ENCODE measurements at regions not wholly inside any gene's neighbourhood (a gene's known extent, or its start where the extent isn't known, plus 50 kb on each side); places are given as distances from the start of the nearest gene placed in this dataset.

GRCh38 chr6:4346659-4347333 lies 211.4 kb upstream of the ECI2 start:
- WGBS (ENCODE audit: insufficient coverage), result 77% methylated on average over 4 of the region's 6 CpGs
- no peaks in the 10 kb centered on the region for H3K36me3 ChIP-seq (ENCODE audit: control insufficient read depth, insufficient read depth, low read length)
- no peak for DNase-seq
- H3K27me3 ChIP-seq (ENCODE audit: control insufficient read depth, insufficient read depth, low read length), result no peaks in the 10 kb centered on the region
- H3K4me3 ChIP-seq (ENCODE audit: low read length), result no peak overlapping the region
- no peak overlapping the region for H3K27ac ChIP-seq (ENCODE audit: low read length)
- no peaks in the 10 kb centered on the region for H3K9me3 ChIP-seq (replicated peaks; ENCODE audit: control insufficient read depth, low read depth, low read length)
- peaks cover 16% of the 10 kb centered on the region for H3K4me1 ChIP-seq (ENCODE audit: control insufficient read depth, insufficient read depth, low read length)

GRCh38 chr6:4345543-4345942 lies 210.2 kb upstream of the ECI2 start:
- H3K4me3 ChIP-seq (ENCODE audit: low read length), result no peak overlapping the region

GRCh38 chr6:4344317-4344899 lies 209.0 kb upstream of the ECI2 start:
- DNase-seq, result peak; percentile 54

More at GRCh38 chr6:4345543-4345942, 210.2 kb upstream of the ECI2 start:
- Histone ChIP-seq H3K27me3 (ENCODE audit: control insufficient read depth, insufficient read depth, low read length) (no peaks in the 10 kb centered on the region), H3K9me3 (replicated peaks; ENCODE audit: control insufficient read depth, low read depth, low read length) (no peaks in the 10 kb centered on the region), H3K36me3 (ENCODE audit: control insufficient read depth, insufficient read depth, low read length) (no peaks in the 10 kb centered on the region), H3K4me1 (ENCODE audit: control insufficient read depth, insufficient read depth, low read length) (peaks cover 5% of the 10 kb centered on the region), H3K27ac (ENCODE audit: low read length) (no peak overlapping the region)
- no CpG with 5 or more reads among the region's 3 CpGs for WGBS (ENCODE audit: insufficient coverage)
- no peak for DNase-seq

GRCh38 chr6:4342407-4343137 lies 207.2 kb upstream of the ECI2 start:
- Histone ChIP-seq H3K36me3 (ENCODE audit: control insufficient read depth, insufficient read depth, low read length) (no peaks in the 10 kb centered on the region), H3K27ac (ENCODE audit: low read length) (no peak overlapping the region), H3K27me3 (ENCODE audit: control insufficient read depth, insufficient read depth, low read length) (no peaks in the 10 kb centered on the region), H3K9me3 (replicated peaks; ENCODE audit: control insufficient read depth, low read depth, low read length) (no peaks in the 10 kb centered on the region), H3K4me3 (ENCODE audit: low read length) (no peak overlapping the region), H3K4me1 (ENCODE audit: control insufficient read depth, insufficient read depth, low read length) (peaks cover 7% of the 10 kb centered on the region)
- DNase-seq, result no peak
- 100% methylated on average over 1 of the region's 4 CpGs for WGBS (ENCODE audit: insufficient coverage)

More at GRCh38 chr6:4344317-4344899, 209.0 kb upstream of the ECI2 start:
- no peaks in the 10 kb centered on the region for H3K27me3 ChIP-seq (ENCODE audit: control insufficient read depth, insufficient read depth, low read length)
- H3K9me3 ChIP-seq (replicated peaks; ENCODE audit: control insufficient read depth, low read depth, low read length), result no peaks in the 10 kb centered on the region
- WGBS (ENCODE audit: insufficient coverage), result 63% methylated on average over 6 of the region's 10 CpGs
- no peak overlapping the region for H3K27ac ChIP-seq (ENCODE audit: low read length)
- no peaks in the 10 kb centered on the region for H3K36me3 ChIP-seq (ENCODE audit: control insufficient read depth, insufficient read depth, low read length)
- peaks cover 7% of the 10 kb centered on the region for H3K4me1 ChIP-seq (ENCODE audit: control insufficient read depth, insufficient read depth, low read length)
- no peak overlapping the region for H3K4me3 ChIP-seq (ENCODE audit: low read length)

- H3K4me3 ChIP-seq (ENCODE audit: low read length), result no peak overlapping the region
- H3K9me3 ChIP-seq (replicated peaks; ENCODE audit: control insufficient read depth, low read depth, low read length), result no peaks in the 10 kb centered on the region
- H3K36me3 ChIP-seq (ENCODE audit: control insufficient read depth, insufficient read depth, low read length), result no peaks in the 10 kb centered on the region
- no peak overlapping the region for H3K27ac ChIP-seq (ENCODE audit: low read length)
- 67% methylated on average over 3 of the region's 5 CpGs for WGBS (ENCODE audit: insufficient coverage)
- H3K4me1 ChIP-seq (ENCODE audit: control insufficient read depth, insufficient read depth, low read length), result peaks cover 7% of the 10 kb centered on the region
- DNase-seq, result no peak
- H3K27me3 ChIP-seq (ENCODE audit: control insufficient read depth, insufficient read depth, low read length), result no peaks in the 10 kb centered on the region
These were observed 205.9 kb upstream of the ECI2 start for GRCh38 chr6:4341078-4341797.

- 75% methylated on average over 7 of the region's 7 CpGs for WGBS (ENCODE audit: insufficient coverage)
- H3K9me3 ChIP-seq (replicated peaks; ENCODE audit: control insufficient read depth, low read depth, low read length), result no peaks in the 10 kb centered on the region
- DNase-seq, result no peak
- peaks cover 7% of the 10 kb centered on the region for H3K4me1 ChIP-seq (ENCODE audit: control insufficient read depth, insufficient read depth, low read length)
- H3K4me3 ChIP-seq (ENCODE audit: low read length), result no peak overlapping the region
- no peak overlapping the region for H3K27ac ChIP-seq (ENCODE audit: low read length)
- no peaks in the 10 kb centered on the region for H3K27me3 ChIP-seq (ENCODE audit: control insufficient read depth, insufficient read depth, low read length)
- no peaks in the 10 kb centered on the region for H3K36me3 ChIP-seq (ENCODE audit: control insufficient read depth, insufficient read depth, low read length)
These were observed 205.2 kb upstream of the ECI2 start for GRCh38 chr6:4340544-4340943.

- DNase-seq, result no peak
- 80% methylated on average over 1 of the region's 3 CpGs for WGBS (ENCODE audit: insufficient coverage)
- Histone ChIP-seq H3K27ac (ENCODE audit: low read length) (no peak overlapping the region), H3K4me1 (ENCODE audit: control insufficient read depth, insufficient read depth, low read length) (peaks cover 5% of the 10 kb centered on the region), H3K9me3 (replicated peaks; ENCODE audit: control insufficient read depth, low read depth, low read length) (no peaks in the 10 kb centered on the region), H3K36me3 (ENCODE audit: control insufficient read depth, insufficient read depth, low read length) (no peaks in the 10 kb centered on the region), H3K27me3 (ENCODE audit: control insufficient read depth, insufficient read depth, low read length) (no peaks in the 10 kb centered on the region), H3K4me3 (ENCODE audit: low read length) (no peak overlapping the region)
These were observed 203.5 kb upstream of the ECI2 start for GRCh38 chr6:4338884-4339283.

- WGBS (ENCODE audit: insufficient coverage), result 80% methylated on average over 5 of the region's 8 CpGs
- DNase-seq, result no peak
These were observed 201.5 kb upstream of the ECI2 start for GRCh38 chr6:4336778-4337442.

GRCh38 chr6:4336084-4336483 lies 200.7 kb upstream of the ECI2 start:
- no peak for DNase-seq
- H3K4me3 ChIP-seq (ENCODE audit: low read length), result no peak overlapping the region
- H3K27ac ChIP-seq (ENCODE audit: low read length), result no peak overlapping the region
- 83% methylated on average over 2 of the region's 4 CpGs for WGBS (ENCODE audit: insufficient coverage)
- H3K36me3 ChIP-seq (ENCODE audit: control insufficient read depth, insufficient read depth, low read length), result no peaks in the 10 kb centered on the region
- no peaks in the 10 kb centered on the region for H3K27me3 ChIP-seq (ENCODE audit: control insufficient read depth, insufficient read depth, low read length)
- H3K9me3 ChIP-seq (replicated peaks; ENCODE audit: control insufficient read depth, low read depth, low read length), result no peaks in the 10 kb centered on the region
- H3K4me1 ChIP-seq (ENCODE audit: control insufficient read depth, insufficient read depth, low read length), result peaks cover 5% of the 10 kb centered on the region

More at GRCh38 chr6:4336778-4337442, 201.5 kb upstream of the ECI2 start:
- H3K27me3 ChIP-seq (ENCODE audit: control insufficient read depth, insufficient read depth, low read length), result no peaks in the 10 kb centered on the region
- no peaks in the 10 kb centered on the region for H3K36me3 ChIP-seq (ENCODE audit: control insufficient read depth, insufficient read depth, low read length)
- peaks cover 5% of the 10 kb centered on the region for H3K4me1 ChIP-seq (ENCODE audit: control insufficient read depth, insufficient read depth, low read length)
- no peaks in the 10 kb centered on the region for H3K9me3 ChIP-seq (replicated peaks; ENCODE audit: control insufficient read depth, low read depth, low read length)
- H3K4me3 ChIP-seq (ENCODE audit: low read length), result no peak overlapping the region
- no peak overlapping the region for H3K27ac ChIP-seq (ENCODE audit: low read length)
